Activated CD8-positive, alpha-beta T cell treated with anti-CD3 and anti-CD28 coated beads for 36 hours (primary cell): ENCODE measurements at regions not wholly inside any gene's neighbourhood (a gene's known extent, or its start where the extent isn't known, plus 50 kb on each side); places are given as distances from the start of the nearest gene placed in this dataset.

Source experiments
- ATAC-seq: fragments of 200-7000 bp; cut with Tn5 transposase; one replicate; pipeline ENCODE4 v1.10.0; 2021; ENCODE audit warnings: mild to moderate bottlenecking, moderate library complexity
- CTCF ChIA-PET: fragments of 350-600 bp; sonication (Branson Sonifier 250); formaldehyde crosslinking; loops from one replicate; lab custom pipeline; 2021; ENCODE audit warnings: antibody characterized with exemption; lab: Charles Lee
- POLR2A ChIA-PET: fragments of 350-600 bp; sonication (Branson Sonifier 250); formaldehyde crosslinking; loops from one replicate; lab custom pipeline; 2021; ENCODE audit warnings: antibody characterized with exemption; lab: Charles Lee
- DNase-seq: peaks from one replicate; pipeline ENCODE4 v3.0.0-alpha.2; 2020
- H3K27ac Mint-ChIP-seq: one replicate; pipeline ENCODE4 v1.8.0; 2021; ENCODE audit warnings: mild to moderate bottlenecking, mixed read lengths
- H3K27me3 Mint-ChIP-seq: one replicate; pipeline ENCODE4 v1.8.0; 2021; ENCODE audit warnings: mixed read lengths
- H3K36me3 Mint-ChIP-seq: one replicate; pipeline ENCODE4 v1.8.0; 2021; ENCODE audit warnings: low read depth, mixed read lengths
- H3K4me1 Mint-ChIP-seq: one replicate; pipeline ENCODE4 v1.8.0; 2021; ENCODE audit warnings: low read depth, mixed read lengths
- H3K4me3 Mint-ChIP-seq: one replicate; pipeline ENCODE4 v1.8.0; 2021; ENCODE audit warnings: mild to moderate bottlenecking, moderate library complexity, mixed read lengths
- H3K9me3 Mint-ChIP-seq: one replicate; pipeline ENCODE4 v1.8.0; 2021; ENCODE audit warnings: mixed read lengths
- CTCF ChIP-seq: fragments of 200-600 bp; IDR thresholded peaks from one replicate; pipeline ENCODE4 v1.8.0; 2022; ENCODE audit warnings: antibody characterized with exemption, mild to moderate bottlenecking
- intact Hi-C: fragments of 100-400 bp; cut with micrococcal nuclease; formaldehyde crosslinking; loops from one replicate; pipeline ENCODE4 v1.10.0; 2022

DNA sequence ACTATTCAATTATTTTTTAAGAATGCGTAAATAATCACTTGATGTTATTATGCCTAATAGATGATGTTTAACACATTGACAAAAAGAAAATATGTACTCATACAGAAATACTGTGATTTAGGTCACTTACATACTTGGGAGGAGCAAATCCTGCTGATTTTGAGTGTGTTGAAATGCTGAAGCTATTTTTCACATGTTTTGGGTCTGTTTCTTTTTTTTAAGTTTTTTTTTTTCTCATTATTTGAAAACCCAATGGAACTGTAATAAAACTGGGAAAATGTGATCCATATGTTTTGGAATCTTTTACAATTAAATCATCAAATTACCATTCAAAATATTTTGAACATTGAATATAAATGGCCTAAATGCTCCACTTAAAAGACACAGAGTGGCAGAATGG, 366.2 kb upstream of the ADAMTS5 start:
- POLR2A ChIA-PET, result no interaction called here
- TF ChIP-seq CTCF, result no peak
- no peaks in the 10 kb centered on the region for H3K36me3 Mint-ChIP-seq

DNA sequence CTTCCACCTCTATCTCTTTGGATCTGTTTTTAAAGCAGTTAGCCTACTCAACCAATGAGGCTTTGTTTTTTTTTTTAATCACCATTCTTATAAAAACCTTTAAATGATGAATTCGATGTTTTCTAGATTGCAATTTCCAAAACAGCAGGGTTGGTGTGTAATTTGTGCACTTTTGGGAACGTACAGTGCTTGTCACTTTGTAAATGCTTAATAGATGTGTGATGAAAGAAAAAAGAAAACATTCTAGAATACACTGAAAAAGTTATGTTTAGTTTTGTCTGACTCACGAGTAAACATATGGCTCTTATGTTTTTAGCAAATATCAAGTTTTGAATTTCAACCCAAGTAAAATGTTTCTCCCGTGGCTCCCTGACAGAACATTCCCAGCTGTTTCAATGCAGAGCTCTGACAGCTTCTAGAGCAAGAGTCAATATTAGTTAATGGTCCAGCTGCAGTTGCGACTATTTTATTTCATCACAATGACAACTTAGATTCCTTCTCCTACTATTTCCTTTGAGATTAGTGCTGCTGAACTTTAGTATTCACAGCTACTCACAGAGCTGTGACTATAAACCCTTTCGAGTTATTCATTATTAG, 362.5 kb upstream of the ADAMTS5 start:
- intact Hi-C loops, result no loop called here
- no peaks in the 10 kb centered on the region for H3K36me3 Mint-ChIP-seq
- H3K9me3 Mint-ChIP-seq, result peaks cover 16% of the 10 kb centered on the region
- no peak overlapping the region for H3K27ac Mint-ChIP-seq
- H3K27me3 Mint-ChIP-seq, result no peaks in the 10 kb centered on the region
- H3K4me1 Mint-ChIP-seq, result no peaks in the 10 kb centered on the region
- no peak overlapping the region for H3K4me3 Mint-ChIP-seq
- no peak for TF ChIP-seq CTCF
- ChIA-PET POLR2A (no interaction called here), CTCF (no interaction called here)
- DNase-seq (no peak), ATAC-seq (no peak)

More for the DNA sequence above, 366.2 kb upstream of the ADAMTS5 start:
- peaks cover 24% of the 10 kb centered on the region for H3K9me3 Mint-ChIP-seq
- ATAC-seq, result no peak
- no peak overlapping the region for H3K27ac Mint-ChIP-seq
- intact Hi-C loops, result no loop called here
- H3K27me3 Mint-ChIP-seq, result no peaks in the 10 kb centered on the region
- H3K4me3 Mint-ChIP-seq, result no peak overlapping the region
- CTCF ChIA-PET, result interaction anchor here (1.4 kb wide), 1 partner anchor 10 kb away, joined by 3 read pairs; no protein-coding TSS in a partner anchor
- DNase-seq, result no peak
- no peaks in the 10 kb centered on the region for H3K4me1 Mint-ChIP-seq

GRCh38 chr21:27326301-27326700, 359.4 kb upstream of the ADAMTS5 start:
- Mint-ChIP-seq H3K27ac (no peak overlapping the region), H3K9me3 (peaks cover 6% of the 10 kb centered on the region), H3K36me3 (no peaks in the 10 kb centered on the region), H3K27me3 (no peaks in the 10 kb centered on the region), H3K4me3 (no peak overlapping the region), H3K4me1 (no peaks in the 10 kb centered on the region)
- no peak for ATAC-seq
- no peak for DNase-seq
- ChIA-PET CTCF (no interaction called here), POLR2A (no interaction called here)
- TF ChIP-seq CTCF, result no peak
- intact Hi-C loops, result no loop called here

DNA sequence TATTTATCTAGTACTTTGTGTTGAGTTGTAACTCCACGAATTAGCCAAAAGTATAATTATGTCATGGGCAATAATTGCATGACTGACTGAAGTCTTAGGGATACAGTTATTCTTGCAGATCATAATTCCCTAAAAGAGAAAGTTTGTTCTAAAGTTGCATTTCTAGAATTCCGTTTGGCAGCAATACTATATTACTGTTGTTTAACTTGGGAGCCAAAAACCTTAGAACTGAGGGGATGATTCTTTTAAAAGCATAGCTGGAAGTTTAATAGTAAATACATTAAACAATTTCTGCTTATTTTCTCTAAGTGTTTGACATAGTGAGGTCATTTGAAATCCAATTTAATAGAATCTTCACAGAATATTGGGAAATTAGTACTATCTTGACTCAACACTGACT, 356.4 kb upstream of the ADAMTS5 start:
- TF ChIP-seq CTCF, result no peak
- no peaks in the 10 kb centered on the region for H3K27me3 Mint-ChIP-seq
- intact Hi-C loops, result no loop called here
- POLR2A ChIA-PET, result no interaction called here
- ATAC-seq (no peak), DNase-seq (no peak)
- H3K4me3 Mint-ChIP-seq, result no peak overlapping the region
- H3K36me3 Mint-ChIP-seq, result no peaks in the 10 kb centered on the region
- H3K4me1 Mint-ChIP-seq, result no peaks in the 10 kb centered on the region
- H3K9me3 Mint-ChIP-seq, result no peaks in the 10 kb centered on the region
- CTCF ChIA-PET, result interaction anchor here (1.2 kb wide), 1 partner anchor 10 kb away, joined by 3 read pairs; no protein-coding TSS in a partner anchor
- no peak overlapping the region for H3K27ac Mint-ChIP-seq

DNA sequence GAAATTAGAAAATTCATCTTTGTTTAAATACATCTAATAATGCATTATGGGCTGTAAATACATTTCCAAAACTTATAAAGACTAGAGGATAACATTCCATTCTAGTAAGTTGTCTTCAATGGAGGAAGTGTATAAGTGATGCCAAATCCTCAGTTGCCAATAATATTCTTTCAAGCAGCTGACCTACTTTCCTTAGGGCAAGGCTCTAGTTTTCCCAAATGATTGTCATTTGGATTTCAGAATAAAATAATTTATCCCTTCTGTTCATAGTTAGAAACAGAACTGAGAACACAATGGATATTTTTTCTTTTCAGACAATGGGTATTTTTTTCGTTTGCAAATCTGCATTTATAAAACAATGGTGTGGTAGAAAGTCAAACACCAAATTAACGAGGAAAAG, 354.9 kb upstream of the ADAMTS5 start:
- H3K9me3 Mint-ChIP-seq, result no peaks in the 10 kb centered on the region
- no peak for DNase-seq
- no peaks in the 10 kb centered on the region for H3K27me3 Mint-ChIP-seq
- no peak overlapping the region for H3K27ac Mint-ChIP-seq
- H3K36me3 Mint-ChIP-seq, result no peaks in the 10 kb centered on the region
- H3K4me1 Mint-ChIP-seq, result no peaks in the 10 kb centered on the region
- ChIA-PET POLR2A (no interaction called here), CTCF (no interaction called here)
- no peak for ATAC-seq
- no peak overlapping the region for H3K4me3 Mint-ChIP-seq
- intact Hi-C loops, result no loop called here
- TF ChIP-seq CTCF, result no peak
